IPS-20b (cell line): ENCODE measurements at regions not wholly inside any gene's neighbourhood (a gene's known extent, or its start where the extent isn't known, plus 50 kb on each side); places are given as distances from the start of the nearest gene placed in this dataset.
"Not testable (repeated sequence)": the region's sequence is repeated elsewhere in the genome, so short reads cannot be mapped to it uniquely, and the experiment has no call there.

Experiments used
- H3K27ac ChIP-seq: one replicate; pipeline ENCODE4 v1.5.1; 2013; ENCODE audit warnings: low read length
- H3K27me3 ChIP-seq: 2 replicates; pipeline ENCODE4 v1.6.1; 2013; ENCODE audit warnings: mild to moderate bottlenecking, low read length, inconsistent platforms; ENCODE audit not compliant: insufficient read depth
- H3K36me3 ChIP-seq: 2 replicates; pipeline ENCODE4 v1.6.1; 2013; ENCODE audit warnings: low read depth, mild to moderate bottlenecking, inconsistent platforms, low read length, moderate library complexity; ENCODE audit not compliant: insufficient read depth
- H3K4me1 ChIP-seq: 2 replicates; pipeline ENCODE4 v1.6.1; 2013; ENCODE audit warnings: mild to moderate bottlenecking, control low read depth, inconsistent platforms, low read length, moderate library complexity; ENCODE audit not compliant: insufficient read depth
- H3K4me3 ChIP-seq: 2 replicates; pipeline ENCODE4 v1.5.1; 2013; ENCODE audit warnings: mild to moderate bottlenecking, low read length, inconsistent platforms
- H3K9ac ChIP-seq: 2 replicates; pipeline ENCODE4 v1.6.1; 2013; ENCODE audit warnings: low read depth, mild to moderate bottlenecking, inconsistent platforms, low read length, moderate library complexity
- H3K9me3 ChIP-seq: 2 replicates; pipeline ENCODE4 v1.6.1; 2013; ENCODE audit warnings: mild to moderate bottlenecking, low read depth, low read length, inconsistent platforms; ENCODE audit not compliant: insufficient read depth

GRCh38 chr9:88829276-88829675, 162.0 kb upstream of the S1PR3 start:
- Histone ChIP-seq H3K9ac (no peak overlapping the region), H3K4me1 (no peaks in the 10 kb centered on the region; the same call in 1 of the 2 replicates), H3K4me3 (no peak overlapping the region), H3K27ac (no peak overlapping the region), H3K27me3 (no peaks in the 10 kb centered on the region), H3K36me3 (no peaks in the 10 kb centered on the region), H3K9me3 (no peaks in the 10 kb centered on the region)

DNA sequence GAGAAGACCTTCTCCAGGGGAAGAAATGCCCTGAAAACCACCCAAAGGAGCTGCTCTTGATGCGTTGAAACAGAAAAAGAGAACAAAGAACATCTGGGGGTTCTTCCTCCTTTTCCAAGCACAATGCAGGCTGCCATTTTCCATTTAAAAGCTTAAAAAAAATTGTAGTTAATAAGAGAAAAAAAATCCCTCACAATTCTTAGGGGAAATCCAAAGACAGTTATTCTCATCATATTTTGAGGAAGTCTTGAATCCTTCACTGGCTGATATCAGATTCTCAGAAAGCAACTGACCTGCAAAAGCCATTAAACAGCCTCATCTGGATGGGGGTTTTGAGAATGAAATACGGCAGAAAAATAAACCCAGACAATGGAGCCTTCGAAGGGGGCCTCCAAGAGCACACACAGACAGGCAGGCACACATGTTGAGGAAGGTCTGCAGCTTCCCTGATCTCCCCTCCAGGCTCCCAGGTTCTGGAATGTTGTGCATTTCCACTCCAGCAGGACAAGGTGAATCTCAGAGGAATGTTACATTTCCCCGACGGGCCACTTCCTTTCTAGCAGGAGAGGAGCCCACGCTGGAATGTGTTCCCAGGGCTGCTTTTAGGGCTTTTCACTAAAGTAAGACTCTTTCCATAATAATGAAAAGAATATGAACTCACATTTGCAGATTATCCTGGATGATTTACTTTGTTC, 159.4 kb upstream of the S1PR3 start:
- no peaks in the 10 kb centered on the region for H3K9me3 ChIP-seq
- H3K36me3 ChIP-seq = no peaks in the 10 kb centered on the region
- H3K4me1 ChIP-seq = no peaks in the 10 kb centered on the region; the same call in 1 of the 2 replicates
- H3K27me3 ChIP-seq = no peaks in the 10 kb centered on the region
- no peak overlapping the region for H3K9ac ChIP-seq
- no peak overlapping the region for H3K27ac ChIP-seq
- no peak overlapping the region for H3K4me3 ChIP-seq

- Histone ChIP-seq H3K9me3 (no peaks in the 10 kb centered on the region), H3K9ac (no peak overlapping the region), H3K27me3 (no peaks in the 10 kb centered on the region), H3K36me3 (no peaks in the 10 kb centered on the region), H3K4me1 (no peaks in the 10 kb centered on the region; the same call in 1 of the 2 replicates), H3K27ac (no peak overlapping the region), H3K4me3 (no peak overlapping the region)
Observed at GRCh38 chr9:88833946-88834345, 157.3 kb upstream of the S1PR3 start.

DNA sequence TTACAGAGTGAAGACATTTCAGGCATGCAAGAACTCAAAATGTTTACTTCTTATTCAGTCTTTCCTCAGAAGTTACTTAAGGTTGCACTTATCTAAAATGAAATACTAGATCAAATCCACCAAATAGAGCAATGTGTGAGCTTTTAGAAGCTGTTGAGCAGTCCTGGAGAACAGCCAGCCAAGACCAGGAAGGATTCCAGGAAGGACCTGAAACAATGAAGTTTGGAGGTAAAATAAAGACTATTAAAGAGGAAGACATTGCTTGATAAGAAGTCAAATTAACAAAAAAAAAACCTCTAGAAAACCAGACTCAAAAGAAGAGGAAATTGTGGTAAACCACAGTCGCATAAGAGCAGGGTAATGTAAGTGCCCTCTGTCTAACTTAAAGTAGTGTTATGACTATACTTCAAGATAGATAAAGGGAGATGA, 156.2 kb upstream of the S1PR3 start:
- no peaks in the 10 kb centered on the region; the same call in 1 of the 2 replicates for H3K4me1 ChIP-seq
- H3K4me3 ChIP-seq = no peak overlapping the region
- H3K9me3 ChIP-seq = no peaks in the 10 kb centered on the region
- no peaks in the 10 kb centered on the region for H3K36me3 ChIP-seq
- no peaks in the 10 kb centered on the region for H3K27me3 ChIP-seq
- H3K27ac ChIP-seq = no peak overlapping the region
- no peak overlapping the region for H3K9ac ChIP-seq

DNA sequence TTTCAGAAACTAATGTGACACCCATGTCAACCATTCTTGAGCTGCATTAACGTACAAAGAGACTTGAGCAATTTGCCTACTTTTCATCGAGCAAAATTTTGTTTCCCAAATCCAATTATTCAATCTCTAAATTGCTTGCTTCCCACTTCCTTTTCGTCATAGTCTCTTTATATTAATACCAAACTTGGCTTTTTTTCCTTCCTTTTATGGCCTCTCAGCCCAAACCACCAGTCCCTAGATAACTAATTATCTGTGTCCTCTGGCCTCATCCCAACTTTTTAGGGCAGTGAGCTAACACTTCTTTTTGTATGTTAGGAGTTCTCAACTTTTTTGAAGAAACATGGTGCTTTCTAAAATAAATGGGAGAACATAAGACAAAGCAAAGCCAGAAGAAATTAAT, 155.5 kb upstream of the S1PR3 start:
- H3K4me3 ChIP-seq = no peak overlapping the region
- no peaks in the 10 kb centered on the region; the same call in 1 of the 2 replicates for H3K4me1 ChIP-seq
- no peaks in the 10 kb centered on the region for H3K27me3 ChIP-seq
- H3K9me3 ChIP-seq = no peaks in the 10 kb centered on the region
- no peak overlapping the region for H3K9ac ChIP-seq
- H3K27ac ChIP-seq = no peak overlapping the region
- no peaks in the 10 kb centered on the region for H3K36me3 ChIP-seq

DNA sequence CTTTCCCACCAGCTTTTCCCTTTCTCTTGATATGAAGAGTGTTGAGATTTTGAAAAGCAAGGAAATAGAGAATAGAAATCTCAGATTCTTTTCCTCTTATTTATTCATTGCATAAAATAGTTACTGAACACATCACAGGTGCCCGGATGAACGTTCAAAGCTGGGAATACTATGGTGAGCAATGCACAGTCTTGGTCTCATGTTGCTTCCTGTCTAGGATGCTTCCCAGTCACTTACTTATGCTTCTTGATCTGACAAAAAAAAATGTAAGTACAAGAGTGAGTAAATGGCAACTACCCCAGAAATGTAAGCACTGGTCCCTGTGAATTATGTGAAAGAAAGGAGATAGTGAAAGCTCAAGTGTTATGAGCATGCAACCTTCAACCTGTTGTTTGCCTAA, 153.5 kb upstream of the S1PR3 start:
- H3K4me3 ChIP-seq = no peak overlapping the region
- H3K36me3 ChIP-seq = no peaks in the 10 kb centered on the region
- no peak overlapping the region for H3K27ac ChIP-seq
- no peaks in the 10 kb centered on the region for H3K4me1 ChIP-seq
- H3K9ac ChIP-seq = no peak overlapping the region
- no peaks in the 10 kb centered on the region for H3K27me3 ChIP-seq
- no peaks in the 10 kb centered on the region for H3K9me3 ChIP-seq

- not testable (repeated sequence) for H3K27ac ChIP-seq, H3K4me1 ChIP-seq, H3K4me3 ChIP-seq, H3K36me3 ChIP-seq, H3K27me3 ChIP-seq, H3K9ac ChIP-seq
- H3K9me3 ChIP-seq = peaks cover 14% of the 10 kb centered on the region
Observed at GRCh38 chr9:88849878-88850277, 141.4 kb upstream of the S1PR3 start.

DNA sequence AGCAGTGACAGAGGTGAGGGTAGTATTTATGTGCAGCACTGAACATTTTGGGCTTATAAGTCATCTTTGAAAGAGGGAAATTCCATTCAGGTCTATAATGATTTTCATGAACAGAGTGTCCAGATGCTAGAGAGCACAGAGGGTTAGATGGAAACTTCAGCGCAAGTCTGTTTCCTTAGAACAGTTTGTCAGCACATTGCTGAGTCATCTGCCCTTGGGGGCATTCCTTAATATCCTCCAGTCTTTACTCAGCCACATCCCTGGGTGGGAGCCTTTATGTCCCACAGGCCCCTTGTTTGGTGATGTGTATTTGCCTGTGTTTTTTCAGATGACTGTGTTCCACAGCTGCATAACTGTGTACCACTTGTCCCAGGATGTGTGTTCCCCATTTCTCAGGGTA, 138.5 kb upstream of the S1PR3 start:
- Histone ChIP-seq H3K36me3 (no peaks in the 10 kb centered on the region), H3K4me3 (no peak overlapping the region), H3K27me3 (no peaks in the 10 kb centered on the region), H3K9me3 (peaks cover 4% of the 10 kb centered on the region), H3K9ac (no peak overlapping the region), H3K27ac (no peak overlapping the region), H3K4me1 (no peaks in the 10 kb centered on the region)

GRCh38 chr9:88870627-88871026, 120.6 kb upstream of the S1PR3 start:
- Histone ChIP-seq H3K4me1 (no peaks in the 10 kb centered on the region), H3K27ac (no peak overlapping the region), H3K4me3 (no peak overlapping the region), H3K36me3 (no peaks in the 10 kb centered on the region), H3K9ac (no peak overlapping the region), H3K27me3 (no peaks in the 10 kb centered on the region), H3K9me3 (peaks cover 6% of the 10 kb centered on the region; the same call in 1 of the 2 replicates)

DNA sequence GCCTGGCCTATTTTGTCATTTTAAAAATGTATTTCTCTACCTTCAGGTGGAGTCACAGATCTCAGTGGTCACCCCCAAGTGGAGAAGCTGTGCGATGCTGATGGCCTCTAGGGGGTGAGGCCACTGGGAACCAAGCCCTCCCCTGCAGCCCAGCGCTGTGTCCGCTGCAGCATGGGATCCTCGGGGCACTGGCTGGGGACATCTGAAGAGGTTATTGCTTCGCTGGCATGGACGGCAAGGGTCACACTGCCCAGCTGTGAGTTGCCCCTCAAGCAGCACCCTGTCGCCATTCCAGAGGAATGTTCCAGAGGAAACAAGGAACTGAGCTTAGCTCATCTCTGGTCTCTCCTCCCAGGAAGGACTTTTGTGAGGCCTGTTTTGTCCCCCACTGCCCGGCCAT, 119.6 kb upstream of the S1PR3 start:
- H3K27me3 ChIP-seq = no peaks in the 10 kb centered on the region
- no peak overlapping the region for H3K9ac ChIP-seq
- no peak overlapping the region for H3K27ac ChIP-seq
- H3K36me3 ChIP-seq = no peaks in the 10 kb centered on the region
- no peak overlapping the region for H3K4me3 ChIP-seq
- H3K4me1 ChIP-seq = no peaks in the 10 kb centered on the region
- H3K9me3 ChIP-seq = peaks cover 6% of the 10 kb centered on the region; the same call in 1 of the 2 replicates

DNA sequence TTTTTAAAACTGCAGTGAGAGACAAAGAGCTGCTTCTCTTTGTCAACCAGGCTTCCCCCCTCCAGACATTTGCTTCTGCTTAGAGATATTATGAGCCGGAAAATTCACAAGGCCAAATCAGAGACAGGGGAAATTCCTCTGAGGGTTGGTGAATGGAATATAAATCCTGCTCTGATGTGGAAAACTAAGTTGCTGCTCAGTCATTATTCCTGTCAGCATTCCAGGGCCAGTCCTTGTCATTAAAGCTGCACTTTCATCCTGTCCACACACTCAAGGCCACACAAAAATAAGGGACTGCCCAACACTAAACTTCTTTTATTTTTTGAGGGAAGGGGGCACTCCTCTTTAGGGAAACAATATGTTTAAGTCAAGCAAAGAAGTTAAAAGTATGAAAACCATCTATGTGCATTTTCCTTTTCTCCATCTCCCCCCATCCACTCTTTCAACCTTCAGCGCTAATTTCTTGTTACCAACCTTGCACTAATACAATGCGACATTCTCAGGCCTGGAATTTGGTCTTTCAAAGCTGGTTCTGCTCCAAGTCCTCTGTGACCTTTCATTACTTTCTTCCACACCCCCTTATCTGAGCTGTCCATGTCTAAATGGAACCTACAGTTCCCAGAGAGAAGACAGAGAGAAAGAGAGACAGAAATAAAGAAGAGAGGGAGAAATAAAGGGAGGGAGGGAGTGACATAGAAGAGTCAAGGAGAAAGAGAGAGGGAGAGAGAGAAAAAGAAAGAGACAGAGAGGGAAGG, 118.9 kb upstream of the S1PR3 start:
- H3K9ac ChIP-seq = no peak overlapping the region
- H3K9me3 ChIP-seq = peaks cover 6% of the 10 kb centered on the region; the same call in 1 of the 2 replicates
- H3K27ac ChIP-seq = no peak overlapping the region
- H3K27me3 ChIP-seq = no peaks in the 10 kb centered on the region
- H3K36me3 ChIP-seq = no peaks in the 10 kb centered on the region
- no peaks in the 10 kb centered on the region for H3K4me1 ChIP-seq
- H3K4me3 ChIP-seq = no peak overlapping the region

DNA sequence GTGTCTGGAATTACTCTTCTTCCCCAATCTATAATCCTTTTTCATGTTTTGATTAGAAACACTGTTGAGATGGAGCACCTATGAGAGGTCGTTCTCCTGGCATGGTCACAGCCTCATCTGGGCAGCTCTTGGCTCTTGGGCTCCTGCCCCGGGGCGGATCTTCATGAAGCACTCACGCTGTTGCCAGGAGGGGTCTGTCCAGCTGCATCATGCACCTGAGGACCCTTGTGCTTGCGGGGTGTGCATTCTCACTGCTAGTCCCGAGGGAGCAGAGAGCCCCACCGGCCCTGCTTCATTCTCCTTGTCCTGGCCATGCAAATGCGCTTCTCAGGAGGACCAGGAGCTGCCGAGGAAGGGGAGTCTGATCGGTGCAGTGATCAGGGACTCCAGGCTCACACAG, 117.6 kb upstream of the S1PR3 start:
- H3K9ac ChIP-seq = no peak overlapping the region
- no peak overlapping the region for H3K27ac ChIP-seq
- H3K9me3 ChIP-seq = peaks cover 6% of the 10 kb centered on the region; the same call in 1 of the 2 replicates
- H3K4me1 ChIP-seq = no peaks in the 10 kb centered on the region
- no peaks in the 10 kb centered on the region for H3K27me3 ChIP-seq
- H3K4me3 ChIP-seq = no peak overlapping the region
- H3K36me3 ChIP-seq = no peaks in the 10 kb centered on the region
